ENCODE measurements at regions not wholly inside any gene's neighbourhood (a gene's known extent, or its start where the extent isn't known, plus 50 kb on each side); places are given as distances from the start of the nearest gene placed in this dataset.

- no peak for DNase-seq (ENCODE audit: insufficient read length, low spot score)
- no peak for FAIRE-seq
Measured at GRCh38 chr22:48155446-48155845, 1393.0 kb downstream of the TBC1D22A start.

GRCh38 chr22:48154943-48155240 is 1392.4 kb downstream of the TBC1D22A start:
- FAIRE-seq = no peak
- no peak for DNase-seq (ENCODE audit: insufficient read length, low spot score)

- FAIRE-seq = no peak
- DNase-seq (ENCODE audit: insufficient read length, low spot score) = no peak
Measured at GRCh38 chr22:48154169-48154942, 1391.9 kb downstream of the TBC1D22A start.

GRCh38 chr22:48153726-48154125 is 1391.3 kb downstream of the TBC1D22A start:
- DNase-seq (ENCODE audit: insufficient read length, low spot score) = no peak
- FAIRE-seq = no peak

- no peak for FAIRE-seq
Measured at GRCh38 chr22:48152916-48153315, 1390.5 kb downstream of the TBC1D22A start.

GRCh38 chr22:48152164-48152775 is 1389.8 kb downstream of the TBC1D22A start:
- FAIRE-seq (no peak), DNase-seq (ENCODE audit: insufficient read length, low spot score) (no peak)

More at GRCh38 chr22:48152916-48153315, 1390.5 kb downstream of the TBC1D22A start:
- no peak for DNase-seq (ENCODE audit: insufficient read length, low spot score)

- no peak for FAIRE-seq
Measured at GRCh38 chr22:48151641-48152040, 1389.2 kb downstream of the TBC1D22A start.

GRCh38 chr22:48147831-48148230 is 1385.4 kb downstream of the TBC1D22A start:
- FAIRE-seq = no peak
- DNase-seq (ENCODE audit: insufficient read length, low spot score) = no peak

More at GRCh38 chr22:48151641-48152040, 1389.2 kb downstream of the TBC1D22A start:
- DNase-seq (ENCODE audit: insufficient read length, low spot score) = no peak

GRCh38 chr22:48147404-48147803 is 1385.0 kb downstream of the TBC1D22A start:
- FAIRE-seq (no peak), DNase-seq (ENCODE audit: insufficient read length, low spot score) (no peak)

GRCh38 chr22:48146426-48146825 is 1384.0 kb downstream of the TBC1D22A start:
- no peak for DNase-seq (ENCODE audit: insufficient read length, low spot score)
- no peak for FAIRE-seq

GRCh38 chr22:48145738-48146137 is 1383.3 kb downstream of the TBC1D22A start:
- FAIRE-seq = no peak
- no peak for DNase-seq (ENCODE audit: insufficient read length, low spot score)

- DNase-seq (ENCODE audit: insufficient read length, low spot score) (no peak), FAIRE-seq (no peak)
Measured at GRCh38 chr22:48144318-48144717, 1381.9 kb downstream of the TBC1D22A start.

GRCh38 chr22:48143856-48144255 is 1381.4 kb downstream of the TBC1D22A start:
- FAIRE-seq (no peak), DNase-seq (ENCODE audit: insufficient read length, low spot score) (no peak)

GRCh38 chr22:48142388-48142787 is 1379.9 kb downstream of the TBC1D22A start:
- DNase-seq (ENCODE audit: insufficient read length, low spot score) (no peak), FAIRE-seq (no peak)

- FAIRE-seq (no peak), DNase-seq (ENCODE audit: insufficient read length, low spot score) (no peak)
Measured at GRCh38 chr22:48141301-48141700, 1378.9 kb downstream of the TBC1D22A start.

GRCh38 chr22:48140261-48140813 is 1377.9 kb downstream of the TBC1D22A start:
- no peak for FAIRE-seq
- no peak for DNase-seq (ENCODE audit: insufficient read length, low spot score)

- DNase-seq (ENCODE audit: insufficient read length, low spot score) (no peak), FAIRE-seq (no peak)
Measured at GRCh38 chr22:48139776-48140175, 1377.3 kb downstream of the TBC1D22A start.

- no peak for FAIRE-seq
- DNase-seq (ENCODE audit: insufficient read length, low spot score) = no peak
Measured at GRCh38 chr22:48138855-48139254, 1376.4 kb downstream of the TBC1D22A start.

GRCh38 chr22:48138427-48138826 is 1376.0 kb downstream of the TBC1D22A start:
- DNase-seq (ENCODE audit: insufficient read length, low spot score) = no peak
- FAIRE-seq = no peak

- DNase-seq (ENCODE audit: insufficient read length, low spot score) (no peak), FAIRE-seq (no peak)
Measured at GRCh38 chr22:48137640-48138039, 1375.2 kb downstream of the TBC1D22A start.

- no peak for FAIRE-seq
- no peak for DNase-seq (ENCODE audit: insufficient read length, low spot score)
Measured at GRCh38 chr22:48135592-48135991, 1373.1 kb downstream of the TBC1D22A start.

GRCh38 chr22:48125416-48125815 is 1363.0 kb downstream of the TBC1D22A start:
- no peak for FAIRE-seq
- no peak for DNase-seq (ENCODE audit: insufficient read length, low spot score)

All from HTR-8/SVneo (cell line).